Jurkat, Clone E6-1 (cell line): ENCODE measurements at regions not wholly inside any gene's neighbourhood (a gene's known extent, or its start where the extent isn't known, plus 50 kb on each side); places are given as distances from the start of the nearest gene placed in this dataset.

Source experiments
- DNase-seq: peaks from one replicate; pipeline ENCODE4 v3.0.0-alpha.2; 2011; ENCODE audit warnings: low read depth, low spot score
- H3K4me3 ChIP-seq: 2 replicates; pipeline ENCODE4 v1.5.1; 2011; ENCODE audit warnings: mild to moderate bottlenecking, low read length, control low read depth, moderate library complexity

DNA sequence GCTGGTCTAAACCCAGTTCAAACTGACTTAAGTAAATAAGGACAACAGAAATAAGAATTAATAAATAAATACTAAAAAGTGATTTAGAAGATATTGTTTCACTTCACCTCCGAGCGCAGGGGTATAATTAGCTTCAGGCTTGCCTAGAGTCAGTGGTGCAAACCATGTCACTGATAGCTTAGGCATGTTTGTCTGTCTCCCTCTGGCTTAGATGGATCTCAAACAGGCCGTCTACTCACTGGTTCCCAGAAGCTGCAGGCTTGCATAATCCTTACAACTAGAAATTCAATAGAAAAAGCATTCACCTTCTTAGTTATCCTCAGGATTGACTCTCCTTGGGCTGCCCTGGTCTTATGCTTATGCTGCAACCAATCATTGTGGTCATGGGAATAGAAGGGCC, 629.8 kb upstream of the WWC1 start:
- no peak for DNase-seq

DNA sequence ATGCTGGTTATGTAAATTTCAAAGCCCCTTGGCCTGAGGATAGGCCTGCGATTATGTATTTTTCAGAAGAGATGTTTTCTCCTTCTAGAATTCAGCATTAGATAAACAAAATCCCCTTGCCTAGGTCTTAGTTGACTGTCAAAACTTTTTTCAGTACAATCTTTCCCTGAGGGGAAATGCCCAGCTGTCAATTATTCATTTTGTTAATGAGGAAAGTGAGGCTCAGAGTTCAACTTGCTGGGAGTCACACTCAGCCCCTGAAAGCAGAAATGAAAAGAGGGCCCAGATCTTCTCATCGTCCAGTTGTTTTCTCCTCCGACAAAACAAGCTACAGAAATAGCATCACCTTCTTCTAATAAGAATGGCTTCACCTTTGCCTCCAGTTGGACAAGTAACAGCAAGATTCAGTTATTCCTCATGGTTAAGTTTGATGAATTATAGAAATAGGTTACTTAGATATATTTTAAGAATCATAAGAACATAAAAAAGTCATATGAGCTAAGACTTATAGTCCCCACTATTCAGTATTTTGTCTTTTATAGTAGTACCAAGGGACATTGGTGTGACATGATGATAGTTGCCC, 627.1 kb upstream of the WWC1 start:
- DNase-seq, result no peak
- no peak overlapping the region for H3K4me3 ChIP-seq

More for the DNA sequence above, 629.8 kb upstream of the WWC1 start:
- no peak overlapping the region for H3K4me3 ChIP-seq

DNA sequence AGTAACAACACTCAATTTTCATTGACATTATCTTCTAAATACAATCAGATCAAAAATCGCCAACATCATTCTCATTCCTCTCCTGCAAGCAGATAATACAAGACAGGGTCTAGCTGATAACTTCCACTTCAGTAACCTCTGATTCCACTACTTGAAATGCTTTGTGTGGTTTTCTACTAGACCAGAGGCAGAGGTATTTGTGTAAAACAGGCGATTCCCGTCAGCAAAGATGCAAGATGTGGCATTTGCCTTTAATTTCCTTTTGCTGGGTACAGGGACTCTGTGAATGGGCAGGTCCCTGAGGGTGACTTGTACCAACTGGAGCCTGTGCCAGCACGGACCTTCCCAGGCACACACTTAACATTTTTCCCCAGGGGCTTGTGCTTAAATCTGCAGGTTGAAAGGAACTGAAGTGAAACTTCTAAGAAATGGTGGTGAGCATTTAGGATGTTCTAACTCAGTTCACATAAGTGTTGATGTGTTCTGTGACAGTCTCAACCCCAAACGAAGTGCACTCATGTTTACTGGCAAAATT, 625.5 kb upstream of the WWC1 start:
- H3K4me3 ChIP-seq, result no peak overlapping the region
- no peak for DNase-seq

DNA sequence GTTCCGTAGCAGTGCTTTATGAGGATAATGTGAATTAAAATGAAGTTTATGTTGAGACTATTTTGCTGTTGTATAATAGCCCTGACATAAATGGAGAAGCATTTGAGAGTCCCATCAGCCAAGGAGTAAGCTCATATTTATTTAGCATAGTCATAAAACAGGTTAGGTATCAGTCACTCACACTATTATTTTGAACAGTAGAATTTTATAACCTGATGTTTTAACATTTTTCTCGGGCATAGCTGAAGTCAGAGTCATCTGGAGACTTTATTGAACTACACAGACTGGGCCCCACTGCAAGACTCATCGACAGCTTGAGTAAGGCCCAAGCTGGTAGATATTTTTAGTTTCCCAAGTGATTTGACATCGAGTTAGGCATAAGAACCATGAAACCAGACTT, 620.3 kb upstream of the WWC1 start:
- no peak overlapping the region for H3K4me3 ChIP-seq
- no peak for DNase-seq

DNA sequence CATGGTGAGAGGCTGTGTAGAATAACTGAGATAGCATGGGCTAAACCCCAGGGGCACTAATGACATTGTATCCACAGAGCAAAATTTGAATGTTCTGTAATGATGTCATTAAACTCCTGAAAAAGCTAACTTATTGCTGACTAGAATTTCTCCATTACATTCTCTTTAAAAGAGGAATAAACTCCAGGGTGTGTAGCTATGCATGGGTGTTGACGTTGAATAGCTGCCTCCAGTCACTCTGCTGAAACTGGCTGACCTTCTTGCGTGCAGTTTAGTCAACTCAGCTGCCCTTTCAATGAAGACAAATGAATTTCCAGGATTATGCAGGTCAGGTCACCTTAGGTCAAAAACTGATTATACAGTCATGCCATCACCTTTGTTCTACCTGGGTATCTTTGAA, 617.5 kb upstream of the WWC1 start:
- H3K4me3 ChIP-seq, result no peak overlapping the region
- DNase-seq, result no peak

DNA sequence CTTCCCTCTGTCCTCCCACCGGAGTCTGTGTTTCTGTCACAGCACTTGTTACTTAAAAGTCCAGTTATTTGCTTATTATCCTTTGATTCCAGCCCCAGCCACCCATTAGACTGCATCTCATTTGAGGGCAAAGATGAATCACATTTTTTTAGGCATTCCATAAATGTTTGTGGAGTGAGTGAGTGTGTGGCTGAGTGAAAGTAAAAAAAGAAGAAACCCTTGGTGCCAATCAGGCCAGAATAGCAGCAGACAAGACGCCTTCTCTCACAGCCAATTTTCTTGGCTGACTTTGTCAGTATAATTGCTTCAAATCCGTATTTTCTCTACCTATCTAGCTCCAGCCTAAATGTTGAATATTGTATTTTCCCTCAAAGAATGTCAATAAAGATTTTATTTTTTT, 613.0 kb upstream of the WWC1 start:
- DNase-seq, result no peak
- H3K4me3 ChIP-seq, result no peak overlapping the region

DNA sequence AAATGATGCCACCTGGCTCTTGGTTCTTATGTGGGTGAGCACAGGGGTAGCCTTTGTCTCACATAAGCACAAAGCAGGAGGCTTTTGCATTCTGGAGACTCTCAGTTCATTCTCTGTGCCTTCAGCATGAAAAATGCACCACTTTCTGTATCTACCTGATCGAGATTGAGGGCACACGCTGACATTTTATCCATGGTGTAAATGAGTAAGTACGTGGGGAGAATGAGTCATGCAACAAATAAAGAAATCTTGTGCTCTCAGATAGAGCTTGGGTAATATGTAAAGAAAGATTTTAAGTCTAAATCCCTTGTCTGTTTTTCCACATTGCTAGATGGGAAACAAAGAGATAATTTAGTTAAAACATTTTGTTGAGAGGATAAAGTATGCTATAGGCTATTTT, 607.2 kb upstream of the WWC1 start:
- no peak for DNase-seq
- H3K4me3 ChIP-seq, result no peak overlapping the region

DNA sequence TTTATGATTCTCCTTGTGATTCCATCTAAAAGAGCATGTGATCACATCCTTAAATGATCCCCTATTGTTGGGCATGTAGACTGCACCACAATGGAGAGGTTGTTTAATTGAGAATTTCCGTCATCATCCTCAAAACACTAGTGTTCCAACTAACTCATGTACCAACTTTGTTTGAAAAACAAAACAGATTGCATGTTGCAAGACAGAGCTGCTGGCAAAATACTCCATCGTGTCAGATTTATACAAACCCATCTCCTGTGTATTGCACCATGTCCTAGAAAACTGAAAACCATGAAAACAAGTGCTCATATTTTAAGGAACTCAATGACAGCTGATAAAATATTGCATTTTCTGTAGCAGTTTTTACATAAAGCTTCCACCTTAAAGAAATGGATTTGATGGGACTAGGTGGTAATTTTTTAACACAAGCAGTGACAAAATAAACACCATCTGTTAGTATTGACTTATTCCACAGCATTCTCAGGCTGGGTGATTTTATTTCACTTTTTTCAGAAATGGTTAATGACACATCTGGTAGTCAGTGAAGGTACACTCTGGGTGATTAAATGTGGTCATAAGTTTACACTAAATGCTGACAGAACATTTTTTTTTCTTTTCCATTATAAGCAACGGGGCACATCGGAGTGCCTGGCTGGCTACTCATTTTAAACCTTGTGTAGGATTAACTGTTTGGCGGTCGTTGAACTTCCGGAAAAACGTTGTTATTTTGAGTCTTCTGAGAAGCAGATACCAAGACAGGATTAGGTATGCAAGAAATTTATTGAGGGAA, 602.9 kb upstream of the WWC1 start:
- no peak for DNase-seq
- no peak overlapping the region for H3K4me3 ChIP-seq

DNA sequence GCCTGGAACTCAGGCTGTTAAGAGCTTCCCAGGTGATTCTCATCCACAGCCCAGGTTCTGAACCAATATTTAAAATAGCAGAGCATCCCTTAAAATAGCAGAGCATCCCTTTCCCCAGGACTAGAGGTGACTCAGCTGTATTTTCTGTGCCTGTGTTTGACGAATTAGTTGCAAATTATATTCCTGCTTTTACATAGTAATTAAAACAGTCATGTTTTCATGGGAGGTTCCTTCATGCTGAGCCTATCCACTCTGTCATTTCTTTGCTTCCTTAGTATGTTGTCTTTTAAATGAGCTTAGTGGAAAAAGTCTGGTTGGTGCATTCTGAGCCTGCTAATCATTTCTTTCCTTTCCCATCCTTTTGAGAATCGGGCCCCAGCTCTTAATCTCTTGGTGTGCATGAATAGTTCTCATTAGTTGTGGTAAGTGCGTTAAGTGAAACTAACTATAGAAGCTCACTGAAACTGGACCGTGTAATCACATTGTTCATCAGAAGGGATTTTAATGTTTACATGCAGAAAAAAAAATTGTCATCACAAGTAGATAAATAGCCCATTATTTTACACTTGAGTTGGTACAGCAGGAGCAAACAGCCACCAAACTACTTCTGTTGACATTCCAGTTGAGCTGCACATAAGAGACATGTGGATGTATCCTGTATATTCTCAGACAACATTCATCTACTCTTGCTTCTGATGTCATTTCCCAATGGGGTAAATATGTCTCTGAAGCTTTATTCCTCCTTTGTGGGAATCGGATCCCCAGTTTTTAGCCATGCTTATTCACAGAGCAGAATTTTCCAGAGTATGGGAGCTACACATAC, 596.9 kb upstream of the WWC1 start:
- DNase-seq, result no peak
- H3K4me3 ChIP-seq, result no peak overlapping the region

DNA sequence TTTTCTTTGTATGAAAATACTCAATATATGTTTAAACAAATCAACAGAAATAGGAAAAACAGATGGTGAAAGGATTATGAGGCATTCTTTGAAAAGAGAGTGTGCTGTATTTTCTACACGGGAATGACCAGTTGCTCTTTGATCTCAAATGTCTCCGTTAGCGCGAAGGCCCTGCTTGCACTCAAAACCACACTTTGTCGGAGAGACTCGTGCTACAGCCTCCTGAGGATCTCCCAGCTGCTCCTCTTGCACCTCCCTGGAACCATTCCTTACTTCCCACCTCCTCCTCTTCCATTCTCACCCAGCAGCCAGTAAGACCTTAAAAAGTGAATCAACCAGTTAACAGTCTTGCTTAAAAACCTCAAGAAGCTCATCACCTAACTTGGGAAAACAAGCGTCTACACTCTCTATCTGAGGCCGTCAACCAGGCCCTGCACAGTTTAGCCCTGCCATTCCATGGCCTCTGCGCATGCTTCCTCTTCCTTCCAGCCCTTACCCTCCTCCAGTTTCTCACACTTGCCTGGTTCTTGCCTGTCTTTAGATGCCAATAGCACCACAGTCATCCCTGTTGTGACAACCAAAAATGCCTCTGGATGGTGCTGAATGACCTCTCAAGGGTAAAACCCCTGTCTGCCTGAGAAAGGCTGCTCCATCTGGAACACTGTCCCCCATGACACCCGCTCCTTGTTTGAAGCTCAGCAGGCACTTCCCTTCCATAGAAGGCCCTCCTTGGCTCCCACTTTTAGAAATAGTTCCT, 594.7 kb upstream of the WWC1 start:
- DNase-seq, result no peak
- H3K4me3 ChIP-seq, result no peak overlapping the region

DNA sequence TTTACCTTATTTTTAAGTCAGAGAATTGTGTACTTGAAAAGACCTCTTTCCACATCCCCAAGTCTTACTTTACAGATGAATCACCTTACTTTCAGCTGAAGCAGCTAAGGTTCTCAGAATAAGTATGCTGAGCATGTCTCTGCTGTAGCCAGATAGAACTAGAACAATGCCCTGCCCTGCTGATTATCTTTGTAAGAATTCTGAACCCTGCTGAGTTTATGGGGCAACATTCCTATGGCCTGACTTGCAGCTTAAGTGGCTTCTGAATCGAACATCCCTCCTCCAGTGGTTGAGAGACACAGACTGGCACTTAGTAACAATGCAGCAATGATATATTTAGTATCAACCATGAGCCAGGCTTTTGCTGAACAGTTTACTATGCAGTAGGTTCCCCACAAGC, 592.0 kb upstream of the WWC1 start:
- no peak for DNase-seq
- no peak overlapping the region for H3K4me3 ChIP-seq

DNA sequence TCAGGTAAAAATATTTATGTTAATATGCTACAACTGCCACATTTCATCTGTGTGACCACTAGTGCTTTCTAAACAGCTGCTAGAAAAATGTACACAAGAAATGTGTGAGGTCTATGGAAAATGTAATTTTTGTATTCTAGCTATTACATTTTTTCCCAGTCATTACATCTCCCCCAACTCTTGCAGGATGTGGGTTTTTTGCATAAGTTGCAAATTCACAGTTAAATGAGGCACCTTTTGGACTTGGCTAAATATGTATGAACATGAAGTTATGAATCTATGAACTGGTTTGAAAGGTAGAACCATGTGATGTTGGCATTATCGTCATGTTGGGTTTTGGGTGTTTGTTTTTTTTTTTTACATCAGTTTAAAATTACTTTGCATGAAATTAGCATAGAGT, 590.4 kb upstream of the WWC1 start:
- DNase-seq, result no peak
- no peak overlapping the region for H3K4me3 ChIP-seq

DNA sequence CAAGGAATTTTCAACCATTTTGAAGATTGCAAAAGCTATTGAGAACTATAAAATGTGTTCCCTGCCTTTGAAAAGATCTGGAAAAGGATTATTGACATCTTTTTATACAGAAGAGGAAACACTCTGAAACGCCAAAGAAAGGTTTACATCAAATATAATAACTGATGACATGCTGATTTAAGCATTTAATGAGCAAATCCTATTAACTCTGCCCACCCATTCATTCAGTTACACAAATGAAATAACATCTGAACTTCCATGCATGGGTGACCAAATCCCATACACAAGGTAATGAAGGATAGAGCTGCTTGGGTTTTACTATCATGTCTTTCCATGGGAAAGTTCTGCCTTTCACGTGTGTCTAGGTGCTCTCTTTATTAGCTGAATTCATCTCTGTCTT, 589.4 kb upstream of the WWC1 start:
- no peak for DNase-seq
- no peak overlapping the region for H3K4me3 ChIP-seq

DNA sequence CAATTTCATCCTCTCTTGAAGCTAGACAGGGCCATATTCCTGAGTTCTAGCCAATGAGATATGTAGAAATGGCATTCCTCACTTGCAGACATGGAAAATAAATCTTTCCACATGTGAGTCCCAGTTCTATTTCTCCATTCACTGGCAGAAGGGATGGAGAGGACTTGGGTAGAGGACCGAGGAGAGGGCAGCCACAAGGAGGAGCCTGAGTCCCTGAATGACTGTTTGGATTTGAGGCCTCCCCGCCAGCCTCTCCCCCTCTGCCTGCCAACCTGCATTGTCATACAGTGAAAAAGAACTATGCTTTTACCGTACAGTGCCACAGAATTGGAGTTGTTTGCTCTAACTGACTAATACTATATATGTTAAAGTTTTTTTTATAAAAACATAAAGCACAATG, 583.0 kb upstream of the WWC1 start:
- no peak for DNase-seq
- no peak overlapping the region for H3K4me3 ChIP-seq

DNA sequence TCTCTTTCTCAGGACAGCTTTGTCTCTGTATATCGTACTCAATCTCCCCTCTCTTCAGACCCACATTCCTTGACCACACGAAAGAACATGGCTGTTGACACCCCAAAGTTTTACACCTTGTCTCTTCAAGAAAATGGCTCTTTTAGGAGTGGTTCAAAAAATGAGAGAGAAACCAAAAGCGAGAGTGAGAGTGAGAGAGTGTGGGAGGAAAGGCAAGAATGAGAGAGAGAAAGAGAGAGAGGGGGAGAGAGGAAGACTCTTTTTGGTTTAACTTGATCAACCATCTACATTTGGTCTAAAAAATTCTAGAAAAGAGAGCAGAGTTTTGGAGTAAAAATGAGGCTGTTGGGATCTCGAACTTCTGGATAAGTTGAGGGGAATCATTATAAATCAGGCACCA, 581.8 kb upstream of the WWC1 start:
- no peak for DNase-seq
- H3K4me3 ChIP-seq, result no peak overlapping the region

DNA sequence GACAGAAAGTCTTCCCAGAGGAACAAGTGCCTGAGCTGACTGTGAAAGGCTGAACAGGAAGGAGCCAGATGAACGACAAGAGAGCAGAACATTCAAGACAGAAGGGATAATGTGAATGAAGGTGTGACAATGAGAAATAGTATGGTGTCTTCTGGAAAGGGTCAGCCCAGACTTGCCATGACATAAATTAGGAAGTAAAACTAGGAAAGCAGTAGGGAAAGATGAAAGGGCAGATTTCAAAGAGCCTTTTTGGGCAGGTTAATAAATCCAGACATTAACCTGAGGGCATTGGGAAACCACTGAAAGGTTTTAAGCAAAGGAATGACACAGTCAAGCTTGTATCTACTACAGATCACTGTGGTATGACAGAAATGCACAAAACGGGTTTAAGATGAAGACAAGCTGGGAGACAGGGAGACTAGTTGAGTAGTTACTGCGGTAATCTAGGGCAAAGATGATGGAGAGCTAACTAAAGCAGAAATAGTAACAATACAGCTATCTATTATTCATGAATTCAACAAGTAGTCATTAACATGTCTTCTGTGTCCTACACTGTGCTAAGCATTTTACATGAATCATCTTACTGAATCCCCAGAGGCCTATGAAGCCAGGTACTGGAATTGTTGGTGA, 580.9 kb upstream of the WWC1 start:
- no peak overlapping the region for H3K4me3 ChIP-seq
- DNase-seq, result no peak

DNA sequence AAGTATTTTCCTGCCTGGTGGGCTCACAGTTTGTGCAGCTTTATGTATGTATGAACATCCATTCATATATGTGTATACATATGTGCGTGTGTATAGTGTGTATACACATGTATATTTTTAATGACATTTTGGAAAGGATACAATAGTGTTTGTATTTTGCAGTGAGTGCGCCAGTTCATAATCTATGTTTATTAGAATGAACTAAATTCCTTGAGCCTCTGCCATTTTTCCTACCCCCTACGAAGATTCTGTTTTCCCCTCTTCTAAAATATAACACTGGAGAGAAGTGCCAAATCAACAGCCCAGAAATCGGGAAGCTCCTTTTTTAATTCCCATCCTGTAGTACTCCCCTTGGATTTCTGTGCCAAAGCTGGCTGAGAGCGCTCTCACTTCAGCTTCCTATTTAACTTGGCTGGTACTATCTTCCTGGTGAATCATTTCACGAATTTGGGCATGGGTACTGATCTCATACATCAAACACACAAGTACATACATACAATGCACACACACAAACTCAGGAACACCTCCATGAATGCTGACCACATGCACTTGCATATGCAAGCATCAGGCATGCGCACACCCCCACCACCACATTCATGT, 578.4 kb upstream of the WWC1 start:
- no peak for DNase-seq
- H3K4me3 ChIP-seq, result no peak overlapping the region

DNA sequence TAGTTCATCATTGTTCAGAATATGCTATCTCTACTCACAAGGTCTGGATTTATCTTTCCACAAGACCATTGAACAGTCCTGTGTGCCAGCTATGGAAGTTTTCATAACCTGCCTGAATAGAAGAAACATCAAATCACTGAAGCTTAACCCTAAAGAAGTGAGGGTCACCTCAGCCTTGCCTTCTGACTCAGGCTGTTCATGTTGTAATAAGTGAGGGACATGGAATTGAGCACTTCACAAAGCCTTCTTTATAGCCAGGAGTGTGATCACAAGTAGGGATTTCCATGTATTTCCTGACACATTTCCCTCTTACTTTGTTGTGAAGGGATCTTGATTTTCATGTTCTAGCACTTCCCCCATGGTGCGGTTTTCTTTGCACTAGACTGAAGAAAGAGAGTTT, 577.5 kb upstream of the WWC1 start:
- DNase-seq, result no peak
- no peak overlapping the region for H3K4me3 ChIP-seq
